Duodenal mucosa (tissue), 2 donors: ENCODE measurements at regions not wholly inside any gene's neighbourhood (a gene's known extent, or its start where the extent isn't known, plus 50 kb on each side); places are given as distances from the start of the nearest gene placed in this dataset.
"Not testable (repeated sequence)": the region's sequence is repeated elsewhere in the genome, so short reads cannot be mapped to it uniquely, and the experiment has no call there.

Experiments used
- H3K27ac ChIP-seq: one replicate; pipeline ENCODE4 v1.7.0; 2013; ENCODE audit warnings: low read depth, low read length
- H3K27me3 ChIP-seq, 2 donors: one replicate each; pipeline ENCODE4 v1.7.0; 2013; ENCODE audit warnings: low read length in 2 of 2, control low read depth in 1 of 2; ENCODE audit not compliant: insufficient read depth in 2 of 2, control insufficient read depth in 1 of 2
- H3K36me3 ChIP-seq, 2 donors: one replicate each; pipeline ENCODE4 v1.7.0; 2013; ENCODE audit warnings: low read length in 2 of 2, control low read depth in 1 of 2; ENCODE audit not compliant: insufficient read depth in 2 of 2, control insufficient read depth in 1 of 2
- H3K4me1 ChIP-seq, 2 donors: one replicate each; pipeline ENCODE4 v1.7.0; 2013; ENCODE audit warnings: low read length in 2 of 2, control low read depth in 1 of 2; ENCODE audit not compliant: insufficient read depth in 2 of 2, control insufficient read depth in 1 of 2
- H3K4me3 ChIP-seq, 2 donors: one replicate each; pipeline ENCODE4 v1.7.0; 2013; ENCODE audit warnings: low read length in 2 of 2, low read depth in 1 of 2
- H3K9ac ChIP-seq, 2 donors: one replicate each; pipeline ENCODE4 v1.7.0; 2013; ENCODE audit warnings: low read length in 2 of 2, low read depth in 1 of 2
- H3K9me3 ChIP-seq, 2 donors: one replicate each; pipeline ENCODE4 v1.7.0; 2013; ENCODE audit warnings: low read length in 2 of 2, control low read depth in 1 of 2; ENCODE audit not compliant: control insufficient read depth in 1 of 2

DNA sequence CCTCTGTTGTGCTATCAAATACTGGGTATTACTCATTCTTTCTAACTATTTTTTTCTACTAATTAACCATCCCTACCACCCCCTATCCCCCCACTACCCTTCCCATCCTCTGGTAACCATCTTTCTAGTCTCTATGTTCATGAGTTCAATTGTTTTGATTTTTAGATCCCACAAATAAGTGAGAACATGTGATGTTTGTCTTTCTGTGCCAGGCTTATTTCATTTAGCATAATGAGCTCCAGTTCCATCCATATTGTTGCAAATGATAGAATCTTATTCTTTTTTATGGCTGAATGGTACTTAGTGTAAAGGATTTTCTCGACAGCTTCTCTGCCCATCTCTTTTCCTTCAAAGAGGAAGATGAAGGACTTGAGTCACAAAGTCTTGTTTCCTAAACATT lies 138.0 kb upstream of the CPHXL start:
- H3K9me3 ChIP-seq = no peaks in the 10 kb centered on the region
- H3K36me3 ChIP-seq = no peaks in the 10 kb centered on the region
- H3K4me3 ChIP-seq = no peak overlapping the region
- H3K4me1 ChIP-seq = no peaks in the 10 kb centered on the region
- peaks cover 0 to 4% of the 10 kb centered on the region in 2 donors for H3K27me3 ChIP-seq
- H3K27ac ChIP-seq = no peak overlapping the region
- no peak overlapping the region for H3K9ac ChIP-seq

DNA sequence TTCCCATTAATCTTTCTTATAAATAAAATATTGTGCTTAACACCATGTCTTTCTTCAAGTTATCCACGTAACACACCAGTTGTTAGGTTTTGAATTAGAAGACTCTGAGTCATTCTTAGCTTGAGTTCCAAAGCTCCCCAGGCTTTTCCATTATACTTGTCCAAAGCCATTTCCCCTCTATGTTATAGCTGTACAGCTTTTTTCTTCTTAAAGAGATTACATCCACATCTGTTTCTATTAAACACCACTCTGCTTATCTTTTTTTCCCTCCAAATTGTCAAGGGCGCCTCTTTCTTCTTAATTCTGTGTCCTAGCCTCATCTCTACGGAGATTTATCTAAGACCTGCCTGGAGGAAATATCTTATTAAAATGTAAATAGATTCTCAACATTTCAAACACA lies 139.4 kb upstream of the CPHXL start:
- Histone ChIP-seq H3K9me3 (no peaks in the 10 kb centered on the region), H3K27ac (no peak overlapping the region), H3K36me3 (no peaks in the 10 kb centered on the region), H3K9ac (no peak overlapping the region), H3K27me3 (no peaks in the 10 kb centered on the region), H3K4me3 (no peak overlapping the region), H3K4me1 (no peaks in the 10 kb centered on the region)

DNA sequence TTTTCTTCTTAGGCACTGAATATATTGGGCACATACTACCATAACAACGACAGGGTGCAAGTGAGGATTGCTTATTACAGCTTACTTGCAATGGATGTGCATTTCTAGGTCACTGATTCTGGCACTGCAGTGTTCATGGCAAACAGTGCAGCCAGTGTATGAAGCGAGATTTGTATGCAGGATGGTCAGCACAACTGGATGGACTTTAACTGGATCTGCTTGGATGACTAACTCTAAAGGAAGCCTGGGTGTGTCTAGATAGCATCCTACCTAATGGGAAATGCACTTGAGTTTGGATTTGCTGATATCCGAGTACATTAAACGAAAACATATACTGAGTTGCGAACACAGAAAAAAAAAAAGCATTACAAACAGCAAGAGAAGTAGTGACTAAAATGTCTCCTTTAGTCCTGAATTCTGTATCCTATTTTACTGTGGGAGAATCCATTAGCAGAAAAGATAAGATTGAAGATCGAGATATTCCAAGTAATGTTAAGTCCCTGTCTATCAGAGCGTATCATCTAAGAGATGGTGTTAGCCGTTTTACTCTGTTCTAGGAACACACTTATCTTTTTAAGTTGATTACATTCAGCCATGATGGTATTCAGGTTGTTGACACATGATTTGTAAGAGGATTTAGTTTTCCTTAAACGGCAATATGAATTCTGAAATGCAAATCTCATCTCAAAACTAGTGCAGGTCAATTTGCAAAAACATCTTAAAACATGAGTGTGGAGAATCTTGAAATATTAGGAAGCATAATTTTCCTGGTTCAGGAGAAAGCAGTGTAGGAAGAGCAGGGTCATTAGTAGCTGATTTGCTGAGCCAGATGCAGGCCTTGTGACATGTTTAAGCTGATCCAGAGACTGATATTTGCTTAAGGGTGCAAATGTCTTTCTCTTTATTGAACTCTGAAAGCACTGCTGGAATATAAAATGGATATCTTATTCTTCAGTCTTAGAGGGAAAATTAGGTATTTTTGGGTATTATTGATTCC lies 142.6 kb upstream of the CPHXL start:
- no peak overlapping the region for H3K27ac ChIP-seq
- H3K9ac ChIP-seq = no peak overlapping the region
- H3K4me3 ChIP-seq = no peak overlapping the region
- H3K36me3 ChIP-seq = no peaks in the 10 kb centered on the region
- no peaks in the 10 kb centered on the region for H3K27me3 ChIP-seq
- H3K9me3 ChIP-seq = no peaks in the 10 kb centered on the region
- H3K4me1 ChIP-seq = no peaks in the 10 kb centered on the region

DNA sequence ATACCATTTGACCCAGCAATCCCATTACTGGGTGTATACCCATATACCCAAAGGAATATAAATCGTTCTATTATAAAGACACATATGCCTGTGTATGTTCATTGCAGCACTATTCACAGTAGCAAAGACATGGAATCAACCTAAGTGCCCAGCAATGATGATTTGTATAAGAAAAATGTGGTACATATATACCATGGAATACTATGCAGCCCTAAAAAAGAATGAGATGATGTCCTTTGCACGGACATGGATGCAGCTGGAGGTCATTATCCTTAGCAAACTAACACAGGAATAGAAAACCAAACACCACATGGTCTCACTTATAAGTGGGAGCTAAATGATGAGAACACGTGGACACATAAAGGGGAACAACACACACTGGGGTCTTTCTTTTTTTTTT lies 155.0 kb upstream of the CPHXL start:
- not testable (repeated sequence) for H3K9ac ChIP-seq

DNA sequence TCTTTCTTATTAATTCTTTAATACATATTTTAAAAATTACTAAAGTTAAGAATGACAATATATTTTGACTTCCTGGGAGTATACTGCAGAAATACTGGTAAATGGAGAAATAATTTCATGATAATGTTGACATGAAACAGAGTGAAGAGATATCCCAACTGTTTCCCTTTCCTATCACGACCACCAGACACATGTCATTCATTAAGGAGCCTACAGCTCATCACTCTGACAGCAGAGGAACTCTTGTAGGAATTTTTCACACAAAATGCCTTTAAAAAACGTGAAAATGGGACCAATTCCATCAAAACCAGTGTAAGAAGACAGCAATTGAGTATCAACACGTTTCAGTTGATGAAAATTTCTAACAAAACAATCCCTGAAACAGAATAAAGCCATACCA lies 172.9 kb upstream of the CPHXL start:
- Histone ChIP-seq H3K9me3 (no peaks in the 10 kb centered on the region), H3K9ac (no peak overlapping the region), H3K27ac (no peak overlapping the region), H3K27me3 (no peaks in the 10 kb centered on the region), H3K36me3 (no peaks in the 10 kb centered on the region), H3K4me1 (no peaks in the 10 kb centered on the region), H3K4me3 (no peak overlapping the region)

More for the DNA sequence above, 155.0 kb upstream of the CPHXL start:
- not testable (repeated sequence) for H3K9me3 ChIP-seq, H3K4me3 ChIP-seq, H3K27ac ChIP-seq, H3K27me3 ChIP-seq, H3K4me1 ChIP-seq, H3K36me3 ChIP-seq

DNA sequence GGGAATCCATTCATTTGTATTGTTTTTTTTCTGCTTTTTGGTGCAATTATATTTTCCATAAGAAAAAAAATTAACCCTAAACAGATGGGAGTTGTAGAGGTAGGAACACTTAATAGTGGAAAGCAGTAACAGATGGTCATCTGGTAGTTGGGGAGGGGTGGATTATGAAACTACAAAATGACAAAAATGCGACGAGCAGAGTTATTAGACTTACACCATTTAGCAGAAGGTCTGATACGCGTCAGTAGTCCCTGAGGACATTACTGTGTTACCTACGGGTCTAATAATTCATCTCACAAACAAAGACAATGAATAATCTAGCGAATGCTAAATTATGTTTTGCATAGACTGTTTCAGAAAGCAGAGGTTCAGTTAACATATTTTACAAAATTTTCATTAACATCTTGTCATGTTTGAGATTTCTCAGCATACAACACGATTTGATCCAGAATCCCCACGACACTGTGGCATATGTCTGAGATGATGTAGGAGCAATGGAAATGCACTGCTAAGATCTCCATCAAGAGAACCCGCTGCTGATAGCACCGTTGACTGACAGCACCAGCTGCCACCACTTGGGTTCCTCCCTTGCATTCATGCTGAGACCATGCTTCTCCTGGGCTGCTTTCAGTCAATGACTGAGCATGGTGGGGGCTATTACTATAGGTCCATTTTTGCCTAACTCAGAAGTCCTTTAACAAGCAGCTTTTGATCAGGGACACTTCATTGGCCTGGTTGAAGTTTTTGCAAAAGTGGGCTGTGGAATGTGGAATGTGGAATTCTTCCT lies 182.2 kb upstream of the CPHXL start:
- Histone ChIP-seq H3K4me1 (no peaks in the 10 kb centered on the region), H3K27me3 (no peaks in the 10 kb centered on the region), H3K36me3 (no peaks in the 10 kb centered on the region), H3K9me3 (no peaks in the 10 kb centered on the region), H3K4me3 (no peak overlapping the region), H3K9ac (no peak overlapping the region), H3K27ac (no peak overlapping the region)

DNA sequence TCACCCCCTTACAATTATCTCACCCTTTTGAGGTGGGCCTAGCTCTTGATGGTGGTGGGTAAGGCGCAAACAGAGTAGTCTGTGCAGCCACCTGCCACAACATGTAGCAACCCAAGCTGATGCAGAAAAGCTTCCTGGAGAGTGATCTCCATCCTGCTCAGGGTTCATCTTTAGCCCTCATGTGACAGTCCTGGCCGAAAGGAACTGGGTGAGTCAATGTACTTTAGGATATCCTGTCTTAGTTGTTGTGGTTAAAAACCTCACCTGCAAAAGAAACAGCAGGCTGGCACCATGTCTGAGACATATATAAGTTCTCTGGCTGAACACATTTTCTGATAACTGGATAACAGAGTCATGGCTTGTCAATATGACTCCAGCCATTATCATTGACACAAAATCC lies 183.5 kb upstream of the CPHXL start:
- Histone ChIP-seq H3K27me3 (no peaks in the 10 kb centered on the region), H3K4me1 (no peaks in the 10 kb centered on the region), H3K27ac (no peak overlapping the region), H3K9me3 (no peaks in the 10 kb centered on the region), H3K36me3 (no peaks in the 10 kb centered on the region), H3K4me3 (no peak overlapping the region), H3K9ac (no peak overlapping the region)

DNA sequence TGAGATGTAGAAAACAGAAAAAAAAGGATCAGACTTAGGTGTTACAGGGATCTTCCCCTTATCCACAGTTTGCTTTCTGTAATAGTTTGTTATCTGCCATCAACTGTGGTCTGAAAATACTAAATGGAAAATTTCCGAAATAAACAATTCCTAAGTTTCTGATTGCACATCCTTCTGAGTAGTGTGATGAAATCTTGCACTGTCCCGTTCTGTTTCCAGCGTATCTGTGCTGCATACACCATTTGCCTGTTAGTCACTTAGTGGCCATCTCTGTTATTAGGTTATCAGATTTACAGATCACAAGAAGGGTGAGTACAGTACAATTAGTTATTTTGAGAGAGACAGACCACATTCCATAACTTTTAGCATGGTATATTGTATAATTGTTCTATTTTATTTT lies 185.6 kb upstream of the CPHXL start:
- H3K4me1 ChIP-seq = no peaks in the 10 kb centered on the region
- no peaks in the 10 kb centered on the region for H3K9me3 ChIP-seq
- no peaks in the 10 kb centered on the region for H3K27me3 ChIP-seq
- H3K4me3 ChIP-seq = no peak overlapping the region
- no peak overlapping the region for H3K27ac ChIP-seq
- no peak overlapping the region for H3K9ac ChIP-seq
- no peaks in the 10 kb centered on the region for H3K36me3 ChIP-seq

DNA sequence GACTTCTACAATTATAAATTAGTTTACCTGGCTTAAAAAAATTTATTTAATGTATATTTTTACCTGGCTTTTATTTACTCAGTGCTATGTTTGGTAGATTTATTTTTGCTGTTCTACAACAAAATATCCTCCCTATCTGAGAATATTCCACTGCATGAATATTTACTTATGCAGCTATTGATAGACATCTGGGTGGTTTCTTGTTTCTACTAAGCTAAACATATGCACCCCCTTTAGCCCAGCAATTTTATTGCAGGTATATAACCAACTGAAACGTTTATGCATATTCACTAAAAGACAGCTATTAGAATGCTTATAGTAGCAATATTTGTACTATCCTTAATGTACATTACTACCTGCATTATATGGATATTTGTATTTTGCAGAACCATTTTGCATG lies 187.7 kb upstream of the CPHXL start:
- Histone ChIP-seq H3K9me3 (no peaks in the 10 kb centered on the region), H3K4me3 (no peak overlapping the region), H3K36me3 (no peaks in the 10 kb centered on the region), H3K4me1 (no peaks in the 10 kb centered on the region), H3K9ac (no peak overlapping the region), H3K27me3 (no peaks in the 10 kb centered on the region), H3K27ac (no peak overlapping the region)

DNA sequence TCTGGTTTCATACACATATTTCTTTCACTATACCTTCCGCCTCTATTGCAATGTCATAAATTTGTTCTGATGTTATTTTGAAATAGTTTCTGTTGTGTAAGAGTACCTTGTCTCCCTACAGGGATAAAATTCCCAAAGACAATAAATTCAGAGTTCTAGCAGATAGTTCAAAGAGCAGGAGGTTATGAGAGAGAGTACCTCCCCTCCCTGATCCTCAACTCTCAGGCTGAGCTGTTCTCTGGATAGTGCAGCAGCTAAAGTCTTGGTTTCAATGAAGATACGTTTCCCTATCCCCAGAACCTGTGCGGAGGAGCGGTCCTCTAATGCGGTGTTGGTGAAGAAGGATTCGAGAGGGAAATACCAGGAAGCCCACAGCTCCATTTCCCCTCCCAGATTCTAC lies 190.2 kb upstream of the CPHXL start:
- Histone ChIP-seq H3K36me3 (no peaks in the 10 kb centered on the region), H3K27ac (no peak overlapping the region), H3K9ac (no peak overlapping the region), H3K4me3 (no peak overlapping the region), H3K9me3 (no peaks in the 10 kb centered on the region), H3K27me3 (no peaks in the 10 kb centered on the region), H3K4me1 (no peaks in the 10 kb centered on the region)
